ENCODE measurements at regions not wholly inside any gene's neighbourhood (a gene's known extent, or its start where the extent isn't known, plus 50 kb on each side); places are given as distances from the start of the nearest gene placed in this dataset.

- DNase-seq (ENCODE audit: low read depth in 4 of 4, low spot score in 3 of 4): no peak
Observed at GRCh38 chr20:56797023-56797422, 167.9 kb downstream of the TFAP2C start.

GRCh38 chr20:56798634-56799033, 169.5 kb downstream of the TFAP2C start:
- no peak for DNase-seq (ENCODE audit: low read depth in 4 of 4, low spot score in 3 of 4)

- no peak for DNase-seq (ENCODE audit: low read depth in 4 of 4, low spot score in 3 of 4)
Observed at GRCh38 chr20:56799187-56799586, 170.1 kb downstream of the TFAP2C start.

- no peak for DNase-seq (ENCODE audit: low read depth in 4 of 4, low spot score in 3 of 4)
Observed at GRCh38 chr20:56800088-56800487, 171.0 kb downstream of the TFAP2C start.

GRCh38 chr20:56801971-56802755, 173.1 kb downstream of the TFAP2C start:
- DNase-seq (ENCODE audit: low read depth in 4 of 4, low spot score in 3 of 4): no peak

GRCh38 chr20:56802805-56803204, 173.7 kb downstream of the TFAP2C start:
- no peak for DNase-seq (ENCODE audit: low read depth in 4 of 4, low spot score in 3 of 4)

GRCh38 chr20:56805313-56805712, 176.2 kb downstream of the TFAP2C start:
- no peak for DNase-seq (ENCODE audit: low read depth in 4 of 4, low spot score in 3 of 4)

- DNase-seq (ENCODE audit: low read depth in 4 of 4, low spot score in 3 of 4): no peak
Observed at GRCh38 chr20:56805966-56806365, 176.9 kb downstream of the TFAP2C start.

GRCh38 chr20:56806952-56807517, 177.9 kb downstream of the TFAP2C start:
- no peak for DNase-seq (ENCODE audit: low read depth in 4 of 4, low spot score in 3 of 4)

- no peak for DNase-seq (ENCODE audit: low read depth in 4 of 4, low spot score in 3 of 4)
Observed at GRCh38 chr20:56808117-56808725, 179.1 kb downstream of the TFAP2C start.

- DNase-seq (ENCODE audit: low read depth in 4 of 4, low spot score in 3 of 4): no peak
Observed at GRCh38 chr20:56808732-56809131, 179.6 kb downstream of the TFAP2C start.

- no peak for DNase-seq (ENCODE audit: low read depth in 4 of 4, low spot score in 3 of 4)
Observed at GRCh38 chr20:56809668-56810067, 180.6 kb downstream of the TFAP2C start.

- DNase-seq (ENCODE audit: low read depth in 4 of 4, low spot score in 3 of 4): no peak
Observed at GRCh38 chr20:56810141-56810540, 181.0 kb downstream of the TFAP2C start.

- DNase-seq (ENCODE audit: low read depth in 4 of 4, low spot score in 3 of 4): no peak
Observed at GRCh38 chr20:56815796-56816195, 186.7 kb downstream of the TFAP2C start.

- no peak for DNase-seq (ENCODE audit: low read depth in 4 of 4, low spot score in 3 of 4)
Observed at GRCh38 chr20:56816349-56816748, 187.2 kb downstream of the TFAP2C start.

GRCh38 chr20:56817780-56818675, 188.9 kb downstream of the TFAP2C start:
- DNase-seq (ENCODE audit: low read depth in 4 of 4, low spot score in 3 of 4): no peak

- DNase-seq (ENCODE audit: low read depth in 4 of 4, low spot score in 3 of 4): no peak
Observed at GRCh38 chr20:56820984-56821383, 191.9 kb downstream of the TFAP2C start.

GRCh38 chr20:56826306-56826704, 197.2 kb downstream of the TFAP2C start:
- no peak for DNase-seq (ENCODE audit: low read depth in 4 of 4, low spot score in 3 of 4)

GRCh38 chr20:56826705-56827665, 197.9 kb downstream of the TFAP2C start:
- DNase-seq (ENCODE audit: low read depth in 4 of 4, low spot score in 3 of 4): no peak

GRCh38 chr20:56827763-56828162, 198.7 kb downstream of the TFAP2C start:
- no peak for DNase-seq (ENCODE audit: low read depth in 4 of 4, low spot score in 3 of 4)

All from right renal pelvis (tissue), 4 donors.